Chondrocyte (in vitro differentiated cells): ENCODE measurements at regions not wholly inside any gene's neighbourhood (a gene's known extent, or its start where the extent isn't known, plus 50 kb on each side); places are given as distances from the start of the nearest gene placed in this dataset.

Source experiments
- DNase-seq: peaks from one replicate; pipeline ENCODE4 v3.0.0; 2021; ENCODE audit warnings: mixed read lengths, low spot score
- H3K27ac Mint-ChIP-seq: one replicate; pipeline ENCODE4 v1.8.0; 2021; ENCODE audit warnings: mild to moderate bottlenecking, moderate library complexity, mixed read lengths; ENCODE audit not compliant: unreplicated experiment
- H3K27me3 Mint-ChIP-seq: 2 replicates; pipeline ENCODE4 v1.8.0; 2021; ENCODE audit warnings: low read depth, mixed read lengths
- H3K36me3 Mint-ChIP-seq: 2 replicates; pipeline ENCODE4 v1.8.0; 2021; ENCODE audit warnings: low read depth, mixed read lengths
- H3K4me1 Mint-ChIP-seq: 2 replicates; pipeline ENCODE4 v1.8.0; 2021; ENCODE audit warnings: low read depth, mild to moderate bottlenecking, mixed read lengths
- H3K4me3 Mint-ChIP-seq: one replicate; pipeline ENCODE4 v1.8.0; 2021; ENCODE audit warnings: mild to moderate bottlenecking, moderate library complexity, mixed read lengths; ENCODE audit not compliant: unreplicated experiment
- H3K9me3 Mint-ChIP-seq: 2 replicates; pipeline ENCODE4 v1.8.0; 2021; ENCODE audit warnings: low read depth, mixed read lengths
- CTCF ChIP-seq: fragments of 200-600 bp; sonication (generic); IDR thresholded peaks from 2 replicates; pipeline ENCODE4 v1.5.0; 2021; ENCODE audit warnings: antibody characterized with exemption, mild to moderate bottlenecking, moderate library complexity

- Mint-ChIP-seq H3K27ac (no peak overlapping the region), H3K4me1 (peaks cover 31% of the 10 kb centered on the region), H3K27me3 (no peaks in the 10 kb centered on the region), H3K9me3 (peaks cover 6% of the 10 kb centered on the region), H3K36me3 (no peaks in the 10 kb centered on the region), H3K4me3 (no peak overlapping the region)
- no peak for TF ChIP-seq CTCF
- DNase-seq = no peak
These were observed 151.4 kb downstream of the RAP2B start for GRCh38 chr3:153313302-153313965.

- no peak for TF ChIP-seq CTCF
- Mint-ChIP-seq H3K4me1 (peaks cover 31% of the 10 kb centered on the region), H3K4me3 (no peak overlapping the region), H3K36me3 (no peaks in the 10 kb centered on the region), H3K27me3 (peaks cover 2% of the 10 kb centered on the region), H3K27ac (no peak overlapping the region), H3K9me3 (peaks cover 6% of the 10 kb centered on the region)
- DNase-seq = no peak
These were observed 152.0 kb downstream of the RAP2B start for GRCh38 chr3:153314038-153314437.

- Mint-ChIP-seq H3K9me3 (peaks cover 6% of the 10 kb centered on the region), H3K36me3 (no peaks in the 10 kb centered on the region), H3K27ac (peak overlapping the region; percentile 82), H3K27me3 (peaks cover 2% of the 10 kb centered on the region), H3K4me1 (peaks cover 43% of the 10 kb centered on the region), H3K4me3 (no peak overlapping the region)
- DNase-seq = no peak
- TF ChIP-seq CTCF = no peak
These were observed 153.8 kb downstream of the RAP2B start for GRCh38 chr3:153315781-153316180.

GRCh38 chr3:153319705-153320554 is 157.9 kb downstream of the RAP2B start:
- no peak for DNase-seq

More at GRCh38 chr3:153319705-153320554, 157.9 kb downstream of the RAP2B start:
- no peak overlapping the region for H3K27ac Mint-ChIP-seq
- H3K4me3 Mint-ChIP-seq = no peak overlapping the region
- H3K9me3 Mint-ChIP-seq = peaks cover 5% of the 10 kb centered on the region
- H3K27me3 Mint-ChIP-seq = peaks cover 2% of the 10 kb centered on the region
- H3K36me3 Mint-ChIP-seq = no peaks in the 10 kb centered on the region
- TF ChIP-seq CTCF = no peak
- peaks cover 27% of the 10 kb centered on the region for H3K4me1 Mint-ChIP-seq
